Sigmoid colon (tissue), 3 donors: ENCODE measurements at regions not wholly inside any gene's neighbourhood (a gene's known extent, or its start where the extent isn't known, plus 50 kb on each side); places are given as distances from the start of the nearest gene placed in this dataset.
"Not testable (repeated sequence)": the region's sequence is repeated elsewhere in the genome, so short reads cannot be mapped to it uniquely, and the experiment has no call there.

Source experiments
- CTCF ChIP-seq, 4 experiments: fragments of 450-650 bp in 3 of 4; fragments of 200-600 bp in 1 of 4; IDR thresholded peaks; one replicate each; pipeline ENCODE4 v1.5.1; 2016 to 2019; ENCODE audit warnings: antibody characterized with exemption in 4 of 4, mild to moderate bottlenecking in 3 of 4, moderate library complexity in 2 of 4
- POLR2A ChIP-seq, 2 donors: fragments of 450-650 bp; IDR thresholded peaks; one replicate each; pipeline ENCODE4 v1.6.1; 2016; ENCODE audit warnings: antibody characterized with exemption in 2 of 2, mild to moderate bottlenecking in 2 of 2, moderate library complexity in 2 of 2

- not testable (repeated sequence) for TF ChIP-seq POLR2A, CTCF (IDR thresholded peaks at IDR 0.05)
Measured at GRCh38 chr4:138435733-138436132, 193.6 kb upstream of the SLC7A11 start.
